Skeletal muscle satellite cell (primary cell): ENCODE measurements at regions not wholly inside any gene's neighbourhood (a gene's known extent, or its start where the extent isn't known, plus 50 kb on each side); places are given as distances from the start of the nearest gene placed in this dataset.
"Not testable (repeated sequence)": the region's sequence is repeated elsewhere in the genome, so short reads cannot be mapped to it uniquely, and the experiment has no call there.

Experiments used
- H3K27me3 ChIP-seq: 2 replicates; pipeline ENCODE4 v1.7.0; 2013; ENCODE audit warnings: low read length; ENCODE audit not compliant: control insufficient read depth, insufficient read depth
- H3K36me3 ChIP-seq: 2 replicates; pipeline ENCODE4 v1.7.0; 2013; ENCODE audit warnings: mild to moderate bottlenecking, control low read depth, low read length; ENCODE audit not compliant: insufficient read depth
- H3K4me1 ChIP-seq: 2 replicates; pipeline ENCODE4 v1.7.0; 2013; ENCODE audit warnings: low read length; ENCODE audit not compliant: control insufficient read depth, insufficient read depth
- H3K4me2 ChIP-seq: 2 replicates; pipeline ENCODE4 v1.7.0; 2013; ENCODE audit warnings: mild to moderate bottlenecking, low read length
- H3K4me3 ChIP-seq: 2 replicates; pipeline ENCODE4 v1.7.0; 2013; ENCODE audit warnings: low read length
- H3K9ac ChIP-seq: 2 replicates; pipeline ENCODE4 v1.7.0; 2013; ENCODE audit warnings: mild to moderate bottlenecking, low read depth, low read length, moderate library complexity
- H3K9me3 ChIP-seq: replicated peaks from 2 replicates; pipeline ENCODE4 v1.7.0; 2013; ENCODE audit warnings: mild to moderate bottlenecking, control low read depth, low read length

DNA sequence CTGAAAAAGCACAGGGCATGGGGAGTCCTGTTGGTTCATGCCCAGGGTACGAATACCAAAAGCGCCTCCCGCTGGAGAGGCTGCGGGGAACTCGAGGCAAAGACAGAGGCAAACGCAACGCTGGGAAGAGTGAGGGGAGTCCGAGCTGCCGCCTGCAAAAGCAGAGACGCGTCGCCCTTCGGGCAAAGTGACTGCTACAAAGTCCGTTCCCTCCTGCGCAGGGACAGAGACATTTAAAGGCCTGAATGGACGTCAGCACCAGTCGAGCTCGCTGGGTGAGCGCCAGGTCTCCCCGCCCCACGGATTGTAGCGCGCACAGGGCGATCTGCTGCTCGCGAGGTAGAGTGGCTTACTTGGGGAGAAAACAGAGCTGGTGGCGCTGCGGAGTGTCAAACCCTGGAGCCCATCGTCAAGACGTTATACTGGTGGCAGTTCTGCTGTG, 732.8 kb downstream of the ZWINT start:
- no peaks in the 10 kb centered on the region for H3K27me3 ChIP-seq
- H3K4me3 ChIP-seq, result no peak overlapping the region
- no peak overlapping the region for H3K4me2 ChIP-seq
- H3K9ac ChIP-seq, result no peak overlapping the region
- H3K36me3 ChIP-seq, result no peaks in the 10 kb centered on the region
- H3K4me1 ChIP-seq, result no peaks in the 10 kb centered on the region
- no peaks in the 10 kb centered on the region for H3K9me3 ChIP-seq

DNA sequence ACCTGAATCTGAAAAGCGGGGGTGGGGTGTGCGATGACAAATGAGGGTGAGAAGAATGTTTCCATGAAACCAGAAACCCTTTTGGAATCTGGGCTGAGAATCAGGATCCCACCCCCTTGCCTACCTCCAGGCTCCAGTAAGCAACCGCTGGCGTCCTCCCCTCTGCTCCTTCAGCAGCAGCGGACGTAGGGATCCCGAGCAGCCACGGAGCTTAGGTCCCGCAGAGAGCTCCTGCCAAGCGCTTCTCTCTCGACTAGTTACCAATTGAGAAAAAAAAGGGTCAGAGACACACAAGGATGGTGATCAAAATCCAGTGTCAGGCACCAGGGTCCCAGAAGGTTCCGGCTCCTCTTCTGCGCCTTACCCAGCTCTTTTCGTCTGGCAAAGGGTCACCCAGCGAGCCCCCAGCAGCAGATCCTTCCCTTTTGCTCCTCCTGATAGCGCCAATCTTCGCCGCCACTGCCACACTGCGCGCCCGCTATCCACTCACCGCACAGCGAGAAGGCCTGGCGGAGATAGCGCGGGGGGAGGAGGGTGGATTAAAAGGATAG, 733.5 kb downstream of the ZWINT start:
- Histone ChIP-seq H3K9ac (no peak overlapping the region), H3K27me3 (no peaks in the 10 kb centered on the region), H3K4me2 (no peak overlapping the region), H3K4me3 (no peak overlapping the region), H3K4me1 (no peaks in the 10 kb centered on the region), H3K9me3 (no peaks in the 10 kb centered on the region), H3K36me3 (no peaks in the 10 kb centered on the region)

DNA sequence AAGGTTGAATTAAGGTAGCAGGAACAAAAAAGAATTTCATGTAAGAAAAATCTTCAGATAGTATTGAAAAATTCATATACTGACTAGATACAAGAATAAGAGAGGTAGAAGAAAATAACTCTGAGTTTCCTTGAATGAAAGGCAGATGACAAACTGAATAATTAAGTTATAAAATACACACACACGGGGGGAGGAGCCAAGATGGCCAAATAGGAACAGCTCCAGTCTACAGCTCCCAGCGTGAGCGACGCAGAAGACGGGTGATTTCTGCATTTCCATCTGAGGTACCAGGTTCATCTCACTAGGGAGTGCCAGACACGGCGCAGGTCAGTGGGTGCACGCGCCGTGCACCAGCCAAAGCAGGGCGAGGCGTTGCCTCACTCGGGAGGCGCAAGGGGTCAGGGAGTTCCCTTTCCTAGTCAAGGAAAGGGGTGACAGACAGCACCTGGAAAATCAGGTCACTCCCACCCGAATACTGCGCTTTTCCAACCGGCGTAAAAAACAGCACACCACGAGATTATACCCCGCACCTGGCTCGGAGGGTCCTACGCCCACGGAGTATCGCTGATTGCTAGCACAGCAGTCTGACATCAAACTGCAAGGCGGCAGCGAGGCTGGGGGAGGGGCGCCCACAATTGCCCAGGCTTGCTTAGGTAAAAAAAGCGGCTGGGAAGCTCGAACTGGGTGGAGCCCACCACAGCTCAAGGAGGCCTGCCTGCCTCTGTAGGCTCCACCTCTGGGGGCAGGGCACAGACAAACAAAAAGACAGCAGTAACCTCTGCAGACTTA, 759.2 kb downstream of the ZWINT start:
- H3K4me3 ChIP-seq, H3K27me3 ChIP-seq, H3K9ac ChIP-seq, H3K4me2 ChIP-seq, H3K4me1 ChIP-seq, H3K9me3 ChIP-seq, H3K36me3 ChIP-seq: not testable (repeated sequence)

DNA sequence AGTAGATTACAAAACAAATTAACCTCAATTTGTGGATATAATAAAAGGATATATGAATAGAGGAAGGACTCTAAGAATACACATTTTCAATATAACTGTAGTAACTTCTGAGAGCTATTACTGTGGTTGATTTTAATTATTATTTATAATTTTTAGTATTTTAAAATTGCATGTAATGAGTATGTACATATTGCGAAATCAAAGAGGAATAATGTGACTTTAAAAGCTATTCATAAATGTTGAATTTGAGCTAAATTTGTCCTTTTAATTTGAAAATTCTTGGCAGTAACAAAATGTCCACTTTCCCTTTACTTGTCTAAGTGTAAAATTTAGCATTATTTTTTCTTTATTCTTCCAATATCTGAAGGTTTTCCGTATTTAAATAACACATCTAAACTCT, 750.6 kb upstream of the PCDH15 start:
- H3K4me2 ChIP-seq, result no peak overlapping the region
- H3K27me3 ChIP-seq, result no peaks in the 10 kb centered on the region
- no peak overlapping the region for H3K4me3 ChIP-seq
- no peaks in the 10 kb centered on the region for H3K4me1 ChIP-seq
- no peak overlapping the region for H3K9ac ChIP-seq
- no peaks in the 10 kb centered on the region for H3K36me3 ChIP-seq
- peaks cover 3% of the 10 kb centered on the region for H3K9me3 ChIP-seq

DNA sequence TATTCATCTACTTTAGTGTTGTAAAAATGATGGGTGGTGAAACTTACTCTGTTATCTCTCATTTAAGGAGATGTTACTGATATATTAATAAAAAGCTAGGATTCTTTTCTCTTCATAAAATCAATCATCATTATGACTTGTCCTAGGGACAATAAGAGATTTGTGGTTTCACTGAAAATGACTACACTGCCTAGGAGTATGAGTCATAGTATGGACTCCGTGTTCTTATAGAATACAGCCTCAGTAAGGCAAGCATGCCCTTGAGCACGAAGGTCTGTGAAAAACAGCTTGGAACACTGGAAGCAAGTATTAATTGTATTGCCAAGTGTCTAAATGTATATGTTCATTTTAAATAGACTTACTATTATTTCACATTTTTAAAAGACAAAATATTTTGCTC, 749.2 kb upstream of the PCDH15 start:
- Histone ChIP-seq H3K4me2 (no peak overlapping the region), H3K4me1 (no peaks in the 10 kb centered on the region), H3K9ac (no peak overlapping the region), H3K4me3 (no peak overlapping the region), H3K9me3 (peaks cover 3% of the 10 kb centered on the region), H3K27me3 (no peaks in the 10 kb centered on the region), H3K36me3 (no peaks in the 10 kb centered on the region)

DNA sequence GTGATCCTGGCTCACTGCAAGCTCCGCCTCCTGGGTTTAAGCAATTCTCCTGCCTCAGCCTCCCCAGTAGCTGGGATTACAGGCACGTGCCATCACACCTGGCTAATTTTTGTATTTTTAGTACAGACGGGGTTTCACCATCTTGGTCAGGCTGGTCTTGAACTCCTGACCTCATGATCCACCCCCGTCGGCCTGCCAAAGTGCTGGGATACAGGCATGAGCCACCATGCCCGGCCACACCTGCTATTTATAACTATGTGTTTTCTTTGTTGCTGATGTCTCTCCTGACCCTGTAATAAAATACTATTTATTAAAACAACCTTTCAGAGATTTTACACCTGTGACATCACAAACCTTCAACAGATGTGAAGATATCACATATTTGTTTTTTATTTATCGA, 736.5 kb upstream of the PCDH15 start:
- not testable (repeated sequence) for H3K4me3 ChIP-seq, H3K27me3 ChIP-seq, H3K9me3 ChIP-seq, H3K4me1 ChIP-seq, H3K9ac ChIP-seq, H3K4me2 ChIP-seq, H3K36me3 ChIP-seq

DNA sequence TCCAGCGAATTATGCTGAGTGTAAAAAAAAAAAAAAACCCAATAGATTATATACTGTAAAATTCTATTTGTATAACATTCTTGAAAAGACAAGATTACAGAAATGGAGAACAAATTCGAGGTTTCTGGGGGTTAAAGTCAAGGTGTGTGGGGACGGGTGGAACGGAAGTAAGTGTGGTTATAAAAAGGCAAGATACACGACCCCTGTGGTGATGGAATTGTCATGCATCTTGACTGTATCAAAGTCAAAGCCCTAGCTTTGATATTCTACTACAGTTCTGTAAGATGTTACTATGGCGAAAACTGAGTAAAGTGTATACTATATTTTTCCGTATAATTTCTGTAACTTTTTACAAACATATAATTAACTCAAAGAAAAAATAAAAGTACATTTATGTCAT, 718.2 kb upstream of the PCDH15 start:
- Histone ChIP-seq H3K9ac (no peak overlapping the region), H3K9me3 (no peaks in the 10 kb centered on the region), H3K36me3 (no peaks in the 10 kb centered on the region), H3K4me1 (no peaks in the 10 kb centered on the region), H3K4me2 (no peak overlapping the region), H3K27me3 (no peaks in the 10 kb centered on the region), H3K4me3 (no peak overlapping the region)

DNA sequence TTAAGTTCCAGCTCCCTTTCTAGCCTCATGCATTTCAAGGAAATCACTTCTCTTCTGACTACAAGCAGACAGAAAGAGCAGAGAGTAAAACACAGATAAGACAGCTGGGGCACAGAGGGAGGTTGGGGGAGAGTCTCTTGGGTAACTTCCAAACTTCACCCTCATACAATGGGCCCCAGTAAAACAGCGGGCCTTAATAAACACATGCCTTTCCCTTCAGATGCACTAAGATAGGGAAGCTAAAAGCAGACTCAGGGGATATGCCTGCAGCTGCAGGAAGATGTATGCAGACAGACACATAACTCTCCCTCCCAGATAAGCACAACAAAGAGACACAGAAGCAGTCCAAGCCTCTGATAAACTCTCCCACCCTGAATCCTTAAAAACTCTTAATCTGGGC, 717.4 kb upstream of the PCDH15 start:
- H3K9ac ChIP-seq, H3K4me3 ChIP-seq, H3K4me1 ChIP-seq: not testable (repeated sequence)

DNA sequence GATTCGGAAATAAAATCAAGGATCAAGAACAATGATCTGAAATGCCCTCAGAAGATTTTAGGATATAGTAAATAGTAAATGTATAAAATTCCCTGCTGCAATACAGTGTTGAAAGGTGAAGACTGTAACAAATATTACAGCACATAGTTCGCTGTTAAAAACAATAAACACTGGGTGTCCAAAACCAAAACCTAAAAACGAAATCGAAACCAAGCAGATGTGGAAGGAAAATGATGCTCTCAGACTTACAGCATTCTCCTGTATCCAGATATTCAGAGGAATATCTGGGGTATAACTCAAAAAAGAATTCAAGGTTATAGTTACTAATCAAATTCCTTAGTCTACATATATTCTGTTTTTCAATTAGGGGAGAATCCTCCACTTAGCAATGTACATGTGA, 708.1 kb upstream of the PCDH15 start:
- no peaks in the 10 kb centered on the region for H3K4me1 ChIP-seq

More for the DNA sequence above, 717.4 kb upstream of the PCDH15 start:
- H3K36me3 ChIP-seq, H3K4me2 ChIP-seq, H3K9me3 ChIP-seq, H3K27me3 ChIP-seq: not testable (repeated sequence)

DNA sequence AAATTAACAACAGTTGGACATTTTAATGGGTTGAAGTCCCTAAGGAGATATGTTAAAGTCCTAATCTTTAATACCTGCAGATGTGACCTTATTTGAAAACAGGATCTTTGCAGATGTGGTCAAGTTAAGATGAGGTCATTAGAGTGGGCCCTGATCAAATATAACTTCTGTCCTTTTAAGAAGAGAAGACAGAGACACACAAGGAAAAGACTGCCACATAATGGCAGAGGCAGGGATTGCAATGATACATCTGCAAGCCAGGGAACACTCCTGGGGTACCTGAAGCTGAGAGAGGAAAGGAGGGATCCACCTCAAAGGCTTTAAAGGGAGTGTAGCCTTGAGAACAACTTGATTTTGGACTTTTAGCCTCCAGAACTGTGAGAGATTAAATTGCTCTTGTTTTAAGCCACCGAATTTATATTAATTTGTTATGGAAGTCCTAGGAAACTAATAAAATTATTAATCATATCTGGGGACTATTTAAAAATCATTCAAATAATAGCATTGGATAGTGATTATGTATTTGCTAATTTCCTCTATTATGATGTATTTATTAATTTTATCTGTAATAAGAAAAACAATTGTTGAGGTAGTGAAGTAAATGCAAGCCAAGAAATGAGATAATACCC, 700.0 kb upstream of the PCDH15 start:
- Histone ChIP-seq H3K36me3 (no peaks in the 10 kb centered on the region), H3K4me1 (no peaks in the 10 kb centered on the region), H3K9me3 (peaks cover 5% of the 10 kb centered on the region), H3K4me2 (no peak overlapping the region), H3K27me3 (no peaks in the 10 kb centered on the region), H3K4me3 (no peak overlapping the region), H3K9ac (no peak overlapping the region)

More for the DNA sequence above, 708.1 kb upstream of the PCDH15 start:
- Histone ChIP-seq H3K4me2 (no peak overlapping the region), H3K9me3 (no peaks in the 10 kb centered on the region), H3K36me3 (no peaks in the 10 kb centered on the region), H3K4me3 (no peak overlapping the region), H3K9ac (no peak overlapping the region), H3K27me3 (no peaks in the 10 kb centered on the region)

DNA sequence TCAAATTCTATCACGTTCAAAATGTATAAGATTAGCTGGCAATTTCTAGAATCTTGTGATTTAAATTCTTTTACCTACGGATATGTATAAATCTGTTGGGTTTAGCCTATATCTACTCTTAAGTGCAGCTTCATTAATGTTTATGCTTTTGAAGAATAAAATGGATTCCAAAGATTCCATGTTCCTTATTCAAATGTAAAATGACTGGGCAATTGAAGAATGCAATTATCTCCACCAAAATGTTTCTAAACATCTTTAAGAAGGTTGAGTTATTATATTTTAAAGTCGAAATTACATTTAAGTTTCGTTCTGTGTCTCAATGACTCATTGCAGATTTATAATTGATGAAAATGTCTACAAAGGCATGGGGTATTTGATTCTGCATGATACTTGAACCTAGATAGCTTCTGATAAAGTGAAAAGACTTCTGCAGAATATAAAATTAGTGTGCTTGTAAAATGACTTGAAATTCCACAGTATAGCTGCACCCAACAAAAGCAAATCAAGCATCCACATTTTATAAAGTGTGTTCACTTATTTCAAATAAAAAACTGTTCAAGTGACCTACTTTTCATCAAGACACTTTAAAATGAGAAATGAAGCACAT, 697.0 kb upstream of the PCDH15 start:
- Histone ChIP-seq H3K27me3 (no peaks in the 10 kb centered on the region), H3K9ac (no peak overlapping the region), H3K4me2 (no peak overlapping the region), H3K9me3 (peaks cover 5% of the 10 kb centered on the region), H3K36me3 (no peaks in the 10 kb centered on the region), H3K4me3 (no peak overlapping the region), H3K4me1 (no peaks in the 10 kb centered on the region)
